Fibroblast of skin of right quadriceps (primary cell): ENCODE measurements at regions not wholly inside any gene's neighbourhood (a gene's known extent, or its start where the extent isn't known, plus 50 kb on each side); places are given as distances from the start of the nearest gene placed in this dataset.
A peak's percentile ranks its signal among the peaks of the same experiment; 100 is the strongest.

ENCODE experiments used
- DNase-seq: peaks from one replicate; pipeline ENCODE4 v3.0.0-alpha.2; 2013

GRCh38 chr6:4008324-4009047, 70.5 kb downstream of the FAM217A start:
- DNase-seq: peak; percentile 82

- no peak for DNase-seq
These were observed 69.5 kb downstream of the FAM217A start for GRCh38 chr6:4009486-4009885.

- no peak for DNase-seq
These were observed 68.9 kb downstream of the FAM217A start for GRCh38 chr6:4010048-4010447.

GRCh38 chr6:4010689-4011090, 68.2 kb downstream of the FAM217A start:
- no peak for DNase-seq

GRCh38 chr6:4012826-4013225, 66.1 kb downstream of the FAM217A start:
- DNase-seq: no peak

GRCh38 chr6:4017058-4017739, 61.7 kb downstream of the FAM217A start:
- DNase-seq: no peak

GRCh38 chr6:4017834-4018170, 61.1 kb downstream of the FAM217A start:
- DNase-seq: peak; percentile 42

GRCh38 chr6:4018171-4018923, 60.6 kb downstream of the FAM217A start:
- DNase-seq: peak; percentile 96
